GM12872 (cell line): ENCODE measurements at regions not wholly inside any gene's neighbourhood (a gene's known extent, or its start where the extent isn't known, plus 50 kb on each side); places are given as distances from the start of the nearest gene placed in this dataset.

Experiments used
- TF ChIP-seq, protein P1 (sequence below): IDR thresholded peaks from 3 replicates; pipeline ENCODE4 v1.5.1; 2011; ENCODE audit warnings: low read depth, mild to moderate bottlenecking, low read length, moderate library complexity; ENCODE audit not compliant: insufficient read depth

DNA sequence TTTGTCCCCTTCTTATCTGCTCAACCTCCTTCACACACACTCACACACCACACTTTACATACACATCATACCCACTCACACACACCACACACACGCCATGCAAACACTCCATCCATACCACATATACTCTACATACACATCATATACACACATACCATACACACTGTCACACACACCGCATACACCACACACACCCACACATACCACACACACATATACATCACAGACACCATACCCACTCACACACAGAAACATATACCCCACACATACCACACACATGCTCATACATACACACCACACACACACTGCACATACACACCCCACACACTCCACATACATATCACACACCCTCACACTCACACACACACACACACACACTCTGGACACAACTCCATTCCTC is 54.3 kb upstream of the ACP3 start:
- TF ChIP-seq, protein P1, sequence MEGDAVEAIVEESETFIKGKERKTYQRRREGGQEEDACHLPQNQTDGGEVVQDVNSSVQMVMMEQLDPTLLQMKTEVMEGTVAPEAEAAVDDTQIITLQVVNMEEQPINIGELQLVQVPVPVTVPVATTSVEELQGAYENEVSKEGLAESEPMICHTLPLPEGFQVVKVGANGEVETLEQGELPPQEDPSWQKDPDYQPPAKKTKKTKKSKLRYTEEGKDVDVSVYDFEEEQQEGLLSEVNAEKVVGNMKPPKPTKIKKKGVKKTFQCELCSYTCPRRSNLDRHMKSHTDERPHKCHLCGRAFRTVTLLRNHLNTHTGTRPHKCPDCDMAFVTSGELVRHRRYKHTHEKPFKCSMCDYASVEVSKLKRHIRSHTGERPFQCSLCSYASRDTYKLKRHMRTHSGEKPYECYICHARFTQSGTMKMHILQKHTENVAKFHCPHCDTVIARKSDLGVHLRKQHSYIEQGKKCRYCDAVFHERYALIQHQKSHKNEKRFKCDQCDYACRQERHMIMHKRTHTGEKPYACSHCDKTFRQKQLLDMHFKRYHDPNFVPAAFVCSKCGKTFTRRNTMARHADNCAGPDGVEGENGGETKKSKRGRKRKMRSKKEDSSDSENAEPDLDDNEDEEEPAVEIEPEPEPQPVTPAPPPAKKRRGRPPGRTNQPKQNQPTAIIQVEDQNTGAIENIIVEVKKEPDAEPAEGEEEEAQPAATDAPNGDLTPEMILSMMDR, result no peak

DNA sequence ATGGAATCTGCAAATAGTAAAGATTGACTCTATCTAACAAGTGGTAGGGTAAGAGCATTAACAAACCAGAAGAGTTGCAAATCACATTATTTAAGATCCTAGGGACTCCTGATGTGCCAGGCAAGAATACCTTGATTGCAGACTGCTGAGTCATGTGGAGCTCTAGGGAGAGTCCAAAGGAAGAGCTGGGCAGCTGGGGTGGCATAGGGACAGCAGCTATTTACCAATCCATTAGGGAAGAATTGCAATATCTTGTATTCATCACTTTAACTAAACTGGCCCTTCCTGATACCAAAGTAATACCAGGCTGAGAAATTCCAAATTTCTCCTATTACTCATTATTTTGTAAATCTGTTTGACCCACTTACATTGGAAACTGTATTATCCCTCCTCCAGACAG is 52.2 kb upstream of the ACP3 start:
- TF ChIP-seq, protein P1, result no peak

- TF ChIP-seq, protein P1, result no peak
Measured at GRCh38 chr3:132265488-132265887, 51.7 kb upstream of the ACP3 start.

- TF ChIP-seq, protein P1, result no peak
Measured at GRCh38 chr3:132267391-132267993, 49.7 kb upstream of the ACP3 start.
